GM12872 (cell line): ENCODE measurements at regions not wholly inside any gene's neighbourhood (a gene's known extent, or its start where the extent isn't known, plus 50 kb on each side); places are given as distances from the start of the nearest gene placed in this dataset.

ENCODE experiments used
- CTCF ChIP-seq: IDR thresholded peaks from 3 replicates; pipeline ENCODE4 v1.5.1; 2011; ENCODE audit warnings: low read depth, mild to moderate bottlenecking, low read length, moderate library complexity; ENCODE audit not compliant: insufficient read depth

- TF ChIP-seq CTCF: no peak
Measured at GRCh38 chr11:13869398-13869886, 93.1 kb upstream of the SPON1 start.

GRCh38 chr11:13874597-13874996 lies 87.9 kb upstream of the SPON1 start:
- no peak for TF ChIP-seq CTCF

GRCh38 chr11:13875643-13876042 lies 86.9 kb upstream of the SPON1 start:
- TF ChIP-seq CTCF: no peak

- no peak for TF ChIP-seq CTCF
Measured at GRCh38 chr11:13876423-13876822, 86.1 kb upstream of the SPON1 start.

- no peak for TF ChIP-seq CTCF
Measured at GRCh38 chr11:13878077-13878476, 84.4 kb upstream of the SPON1 start.

GRCh38 chr11:13880634-13881033 lies 81.9 kb upstream of the SPON1 start:
- TF ChIP-seq CTCF: no peak

GRCh38 chr11:13881226-13881905 lies 81.2 kb upstream of the SPON1 start:
- TF ChIP-seq CTCF: no peak
